HFFc6 (cell line): ENCODE measurements at regions not wholly inside any gene's neighbourhood (a gene's known extent, or its start where the extent isn't known, plus 50 kb on each side); places are given as distances from the start of the nearest gene placed in this dataset.
"Not testable (repeated sequence)": the region's sequence is repeated elsewhere in the genome, so short reads cannot be mapped to it uniquely, and the experiment has no call there.

Source experiments
- DNase-seq: peaks from one replicate; pipeline ENCODE4 v3.0.0-alpha.2; 2018
- H3K27ac Mint-ChIP-seq: 2 replicates; pipeline ENCODE4 v1.8.0; 2020; ENCODE audit warnings: mild to moderate bottlenecking, mixed read lengths
- H3K27me3 Mint-ChIP-seq: 2 replicates; pipeline ENCODE4 v1.8.0; 2021; ENCODE audit warnings: mild to moderate bottlenecking, moderate library complexity, mixed read lengths; ENCODE audit not compliant: insufficient read depth
- H3K36me3 Mint-ChIP-seq: 2 replicates; pipeline ENCODE4 v1.8.0; 2021; ENCODE audit warnings: low read depth, mixed read lengths
- H3K4me1 Mint-ChIP-seq: 2 replicates; pipeline ENCODE4 v1.8.0; 2020; ENCODE audit warnings: low read depth, mixed read lengths
- H3K4me3 Mint-ChIP-seq: 2 replicates; pipeline ENCODE4 v1.8.0; 2020; ENCODE audit warnings: mild to moderate bottlenecking, moderate library complexity, mixed read lengths
- H3K9me3 Mint-ChIP-seq: 2 replicates; pipeline ENCODE4 v1.8.0; 2020; ENCODE audit warnings: mild to moderate bottlenecking, mixed read lengths
- CTCF ChIP-seq: fragments of 200-600 bp; sonication (generic); IDR thresholded peaks from 2 replicates; pipeline ENCODE4 v1.5.0; 2021; ENCODE audit warnings: antibody characterized with exemption, mild to moderate bottlenecking

- Mint-ChIP-seq H3K36me3 (no peaks in the 10 kb centered on the region), H3K27ac (no peak overlapping the region), H3K4me1 (peaks cover 6% of the 10 kb centered on the region; the same call in 1 of the 2 replicates), H3K27me3 (peaks cover 8% of the 10 kb centered on the region), H3K4me3 (no peak overlapping the region), H3K9me3 (no peaks in the 10 kb centered on the region)
- no peak for DNase-seq
- TF ChIP-seq CTCF, result no peak
Observed at GRCh38 chr16:73106329-73107034, 58.6 kb upstream of the ZFHX3 start.

- H3K4me1 Mint-ChIP-seq, result peaks cover 6% of the 10 kb centered on the region; the same call in 1 of the 2 replicates
- H3K27me3 Mint-ChIP-seq, result peaks cover 10% of the 10 kb centered on the region
- no peak overlapping the region for H3K27ac Mint-ChIP-seq
- DNase-seq, result no peak
- H3K9me3 Mint-ChIP-seq, result no peaks in the 10 kb centered on the region
- TF ChIP-seq CTCF, result no peak
- H3K4me3 Mint-ChIP-seq, result no peak overlapping the region
- H3K36me3 Mint-ChIP-seq, result no peaks in the 10 kb centered on the region
Observed at GRCh38 chr16:73101568-73101967, 53.6 kb upstream of the ZFHX3 start.

GRCh38 chr16:73099601-73100000 is 51.7 kb upstream of the ZFHX3 start:
- peaks cover 12% of the 10 kb centered on the region for H3K27me3 Mint-ChIP-seq
- not testable (repeated sequence) for H3K27ac Mint-ChIP-seq, H3K4me3 Mint-ChIP-seq, H3K36me3 Mint-ChIP-seq, DNase-seq, H3K9me3 Mint-ChIP-seq, H3K4me1 Mint-ChIP-seq
